Liver (tissue), 3 donors: ENCODE measurements at regions not wholly inside any gene's neighbourhood (a gene's known extent, or its start where the extent isn't known, plus 50 kb on each side); places are given as distances from the start of the nearest gene placed in this dataset.

Experiments
- EGR1 ChIP-seq, 2 donors: IDR thresholded peaks; 2 replicates each; pipeline ENCODE4 v1.6.1; 2016 to 2018; ENCODE audit warnings: antibody characterized with exemption in 2 of 2, low read depth in 2 of 2
- HNF4G ChIP-seq: IDR thresholded peaks from 2 replicates; pipeline ENCODE4 v1.6.1; 2016; ENCODE audit warnings: antibody characterized with exemption
- JUND ChIP-seq, 2 donors: IDR thresholded peaks; 2 replicates each; pipeline ENCODE4 v1.6.1; 2016; ENCODE audit warnings: antibody characterized with exemption in 2 of 2
- RAD21 ChIP-seq, 2 donors: IDR thresholded peaks; 2 replicates each; pipeline ENCODE4 v1.6.1; 2016; ENCODE audit warnings: antibody characterized with exemption in 2 of 2, mild to moderate bottlenecking in 2 of 2
- TAF1 ChIP-seq: conservative IDR thresholded peaks from 2 replicates; pipeline ENCODE4 v1.6.1; 2016; ENCODE audit warnings: antibody characterized with exemption, mild to moderate bottlenecking
- TF ChIP-seq, protein P1 (sequence below): fragments of 150-350 bp; IDR thresholded peaks from 2 replicates; pipeline ENCODE4 v1.5.1; 2017; ENCODE audit warnings: improper control_type of control experiment, low read depth, low read length; ENCODE audit not compliant: missing input control
- TF ChIP-seq, protein P2 (sequence below): IDR thresholded peaks from 2 replicates; pipeline ENCODE4 v1.6.1; 2016; ENCODE audit warnings: antibody characterized with exemption
- TF ChIP-seq, protein P3 (sequence below): IDR thresholded peaks from 2 replicates; pipeline ENCODE4 v1.6.1; 2016; ENCODE audit warnings: antibody characterized with exemption, mild to moderate bottlenecking
- donor health status: healthy.
- donor health status: healthy.

DNA sequence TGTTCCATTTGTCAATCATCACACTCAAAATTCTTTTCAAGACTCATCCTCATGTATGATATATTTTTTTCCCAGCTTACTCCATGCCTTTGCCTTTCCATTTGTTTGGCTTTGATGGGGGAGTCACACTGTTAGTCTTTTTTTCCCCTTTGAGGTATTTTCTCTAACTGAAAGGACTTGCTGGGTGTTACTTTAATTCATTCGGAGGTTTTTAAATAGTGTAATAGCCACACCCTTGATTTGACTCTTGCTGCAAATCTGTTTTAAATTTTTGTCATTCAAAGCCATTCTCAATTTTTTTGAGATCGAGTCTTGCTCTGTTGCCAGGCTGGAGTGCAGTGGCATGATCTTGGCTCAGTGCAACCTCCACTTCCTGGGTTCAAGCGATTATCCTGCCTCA, 84.1 kb downstream of the C11orf87 start:
- TF ChIP-seq, protein P1, sequence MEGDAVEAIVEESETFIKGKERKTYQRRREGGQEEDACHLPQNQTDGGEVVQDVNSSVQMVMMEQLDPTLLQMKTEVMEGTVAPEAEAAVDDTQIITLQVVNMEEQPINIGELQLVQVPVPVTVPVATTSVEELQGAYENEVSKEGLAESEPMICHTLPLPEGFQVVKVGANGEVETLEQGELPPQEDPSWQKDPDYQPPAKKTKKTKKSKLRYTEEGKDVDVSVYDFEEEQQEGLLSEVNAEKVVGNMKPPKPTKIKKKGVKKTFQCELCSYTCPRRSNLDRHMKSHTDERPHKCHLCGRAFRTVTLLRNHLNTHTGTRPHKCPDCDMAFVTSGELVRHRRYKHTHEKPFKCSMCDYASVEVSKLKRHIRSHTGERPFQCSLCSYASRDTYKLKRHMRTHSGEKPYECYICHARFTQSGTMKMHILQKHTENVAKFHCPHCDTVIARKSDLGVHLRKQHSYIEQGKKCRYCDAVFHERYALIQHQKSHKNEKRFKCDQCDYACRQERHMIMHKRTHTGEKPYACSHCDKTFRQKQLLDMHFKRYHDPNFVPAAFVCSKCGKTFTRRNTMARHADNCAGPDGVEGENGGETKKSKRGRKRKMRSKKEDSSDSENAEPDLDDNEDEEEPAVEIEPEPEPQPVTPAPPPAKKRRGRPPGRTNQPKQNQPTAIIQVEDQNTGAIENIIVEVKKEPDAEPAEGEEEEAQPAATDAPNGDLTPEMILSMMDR: no peak
- TF ChIP-seq HNF4G (no peak), JUND (IDR thresholded peaks at IDR 0.05) (no peak), TAF1 (no peak), EGR1 (IDR thresholded peaks at IDR 0.05; ENCODE audit: low read depth in 2 of 2) (no peak), RAD21 (IDR thresholded peaks at IDR 0.05) (no peak)
- TF ChIP-seq, protein P2, sequence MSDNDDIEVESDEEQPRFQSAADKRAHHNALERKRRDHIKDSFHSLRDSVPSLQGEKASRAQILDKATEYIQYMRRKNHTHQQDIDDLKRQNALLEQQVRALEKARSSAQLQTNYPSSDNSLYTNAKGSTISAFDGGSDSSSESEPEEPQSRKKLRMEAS: no peak
- TF ChIP-seq, protein P3, sequence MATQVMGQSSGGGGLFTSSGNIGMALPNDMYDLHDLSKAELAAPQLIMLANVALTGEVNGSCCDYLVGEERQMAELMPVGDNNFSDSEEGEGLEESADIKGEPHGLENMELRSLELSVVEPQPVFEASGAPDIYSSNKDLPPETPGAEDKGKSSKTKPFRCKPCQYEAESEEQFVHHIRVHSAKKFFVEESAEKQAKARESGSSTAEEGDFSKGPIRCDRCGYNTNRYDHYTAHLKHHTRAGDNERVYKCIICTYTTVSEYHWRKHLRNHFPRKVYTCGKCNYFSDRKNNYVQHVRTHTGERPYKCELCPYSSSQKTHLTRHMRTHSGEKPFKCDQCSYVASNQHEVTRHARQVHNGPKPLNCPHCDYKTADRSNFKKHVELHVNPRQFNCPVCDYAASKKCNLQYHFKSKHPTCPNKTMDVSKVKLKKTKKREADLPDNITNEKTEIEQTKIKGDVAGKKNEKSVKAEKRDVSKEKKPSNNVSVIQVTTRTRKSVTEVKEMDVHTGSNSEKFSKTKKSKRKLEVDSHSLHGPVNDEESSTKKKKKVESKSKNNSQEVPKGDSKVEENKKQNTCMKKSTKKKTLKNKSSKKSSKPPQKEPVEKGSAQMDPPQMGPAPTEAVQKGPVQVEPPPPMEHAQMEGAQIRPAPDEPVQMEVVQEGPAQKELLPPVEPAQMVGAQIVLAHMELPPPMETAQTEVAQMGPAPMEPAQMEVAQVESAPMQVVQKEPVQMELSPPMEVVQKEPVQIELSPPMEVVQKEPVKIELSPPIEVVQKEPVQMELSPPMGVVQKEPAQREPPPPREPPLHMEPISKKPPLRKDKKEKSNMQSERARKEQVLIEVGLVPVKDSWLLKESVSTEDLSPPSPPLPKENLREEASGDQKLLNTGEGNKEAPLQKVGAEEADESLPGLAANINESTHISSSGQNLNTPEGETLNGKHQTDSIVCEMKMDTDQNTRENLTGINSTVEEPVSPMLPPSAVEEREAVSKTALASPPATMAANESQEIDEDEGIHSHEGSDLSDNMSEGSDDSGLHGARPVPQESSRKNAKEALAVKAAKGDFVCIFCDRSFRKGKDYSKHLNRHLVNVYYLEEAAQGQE: no peak
